Mucosa of stomach (tissue), 1 donor: ENCODE measurements at regions not wholly inside any gene's neighbourhood (a gene's known extent, or its start where the extent isn't known, plus 50 kb on each side); places are given as distances from the start of the nearest gene placed in this dataset.

Experiments
- H3K27me3 ChIP-seq: one replicate; pipeline ENCODE4 v1.7.0; 2013; ENCODE audit warnings: mild to moderate bottlenecking, low read length; ENCODE audit not compliant: control insufficient read depth, insufficient read depth
- H3K36me3 ChIP-seq: one replicate; pipeline ENCODE4 v1.7.0; 2013; ENCODE audit warnings: low read length; ENCODE audit not compliant: control insufficient read depth, insufficient read depth
- H3K4me1 ChIP-seq: one replicate; pipeline ENCODE4 v1.7.0; 2013; ENCODE audit warnings: mild to moderate bottlenecking, low read length; ENCODE audit not compliant: control insufficient read depth, insufficient read depth
- H3K4me3 ChIP-seq: one replicate; pipeline ENCODE4 v1.7.0; 2013; ENCODE audit warnings: low read length
- H3K9ac ChIP-seq: one replicate; pipeline ENCODE4 v1.7.0; 2013; ENCODE audit warnings: mild to moderate bottlenecking, low read length, moderate library complexity
- H3K9me3 ChIP-seq: one replicate; pipeline ENCODE4 v1.7.0; 2013; ENCODE audit warnings: mild to moderate bottlenecking, low read length, moderate library complexity; ENCODE audit not compliant: control insufficient read depth
- donor health status: Pancreatic carcinoma.

- Histone ChIP-seq H3K4me3 (no peak overlapping the region), H3K36me3 (no peaks in the 10 kb centered on the region), H3K9ac (no peak overlapping the region), H3K27me3 (no peaks in the 10 kb centered on the region), H3K4me1 (no peaks in the 10 kb centered on the region), H3K9me3 (no peaks in the 10 kb centered on the region)
Observed at GRCh38 chr6:148226284-148226683, 116.4 kb upstream of the SASH1 start.

DNA sequence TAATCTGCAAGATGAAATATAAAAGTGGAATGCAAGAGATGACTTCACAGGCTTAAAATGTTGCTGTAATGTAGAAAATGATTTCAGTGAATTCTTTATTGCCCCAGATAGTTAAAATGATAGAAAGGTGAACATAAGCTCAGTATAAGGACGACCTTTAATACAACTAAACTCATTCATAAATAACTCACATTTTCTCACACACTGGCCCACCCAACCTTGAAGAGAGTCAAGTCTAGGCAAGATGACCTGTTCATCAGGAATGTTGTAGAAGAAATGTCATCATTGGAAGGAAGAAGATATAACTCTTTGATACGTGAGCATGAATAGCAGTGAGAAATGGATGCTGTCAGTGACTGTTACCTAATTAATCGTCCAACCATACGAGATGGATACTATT is 111.1 kb upstream of the SASH1 start:
- Histone ChIP-seq H3K36me3 (no peaks in the 10 kb centered on the region), H3K27me3 (no peaks in the 10 kb centered on the region), H3K4me1 (no peaks in the 10 kb centered on the region), H3K9ac (no peak overlapping the region), H3K4me3 (no peak overlapping the region), H3K9me3 (no peaks in the 10 kb centered on the region)

DNA sequence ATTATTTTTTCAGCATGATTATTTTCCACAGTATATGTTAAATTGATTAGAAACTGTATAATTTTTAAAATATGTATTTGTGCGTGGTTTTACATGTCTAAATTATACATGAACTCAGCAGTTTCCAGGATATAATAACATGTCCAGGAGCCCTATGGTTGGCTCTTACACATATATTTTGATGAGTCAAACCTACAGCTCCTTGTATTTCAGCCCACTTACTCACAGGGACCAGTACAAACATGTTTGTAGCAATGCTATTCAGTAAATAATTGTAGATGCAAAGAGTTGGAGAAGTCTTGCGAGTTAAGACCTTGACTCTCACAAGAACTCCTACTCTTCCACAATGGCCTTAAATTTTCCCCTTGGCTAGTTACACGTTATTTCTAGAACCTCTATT is 107.2 kb upstream of the SASH1 start:
- no peaks in the 10 kb centered on the region for H3K9me3 ChIP-seq
- peaks cover 15% of the 10 kb centered on the region for H3K4me1 ChIP-seq
- no peaks in the 10 kb centered on the region for H3K36me3 ChIP-seq
- H3K27me3 ChIP-seq = no peaks in the 10 kb centered on the region
- no peak overlapping the region for H3K9ac ChIP-seq
- no peak overlapping the region for H3K4me3 ChIP-seq

GRCh38 chr6:148238713-148239112 is 103.9 kb upstream of the SASH1 start:
- Histone ChIP-seq H3K9ac (no peak overlapping the region), H3K36me3 (no peaks in the 10 kb centered on the region), H3K27me3 (no peaks in the 10 kb centered on the region), H3K9me3 (no peaks in the 10 kb centered on the region), H3K4me3 (no peak overlapping the region), H3K4me1 (peaks cover 18% of the 10 kb centered on the region)

GRCh38 chr6:148239215-148239614 is 103.4 kb upstream of the SASH1 start:
- Histone ChIP-seq H3K27me3 (no peaks in the 10 kb centered on the region), H3K9me3 (no peaks in the 10 kb centered on the region), H3K36me3 (no peaks in the 10 kb centered on the region), H3K4me1 (peaks cover 18% of the 10 kb centered on the region), H3K9ac (no peak overlapping the region), H3K4me3 (no peak overlapping the region)

DNA sequence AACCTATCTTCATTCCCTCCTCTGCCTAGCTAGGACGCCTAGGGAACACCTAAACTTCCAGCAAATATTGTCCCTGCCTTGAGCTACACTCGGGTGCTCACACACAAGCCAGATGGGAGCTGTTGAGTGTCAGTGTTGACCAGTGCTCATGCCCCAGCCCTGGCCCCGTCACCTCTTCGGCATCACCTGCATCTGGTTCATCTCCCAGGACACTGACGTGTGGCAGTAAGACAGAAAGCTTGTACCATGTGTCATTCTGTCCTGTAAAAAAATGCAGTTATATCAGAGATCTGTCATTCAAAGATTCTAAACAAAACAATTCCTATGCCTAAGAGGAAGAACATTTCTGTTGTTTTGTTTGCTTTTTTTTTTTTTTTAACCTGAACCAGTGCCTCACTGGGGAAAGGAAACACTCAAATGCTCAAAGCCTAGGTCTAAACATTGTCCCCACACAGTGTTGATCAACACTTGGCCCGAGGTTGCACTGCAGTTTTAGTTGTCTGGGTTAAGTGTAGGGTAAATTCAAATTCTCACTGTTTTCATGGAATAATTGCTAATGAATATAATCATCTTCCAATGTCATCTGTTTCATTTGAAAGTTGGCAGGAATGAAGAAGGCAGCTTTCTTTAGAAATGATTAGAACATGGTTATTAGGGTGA is 102.7 kb upstream of the SASH1 start:
- Histone ChIP-seq H3K27me3 (no peaks in the 10 kb centered on the region), H3K4me1 (peaks cover 18% of the 10 kb centered on the region), H3K9ac (no peak overlapping the region), H3K9me3 (no peaks in the 10 kb centered on the region), H3K4me3 (no peak overlapping the region), H3K36me3 (no peaks in the 10 kb centered on the region)

- Histone ChIP-seq H3K9ac (no peak overlapping the region), H3K4me3 (no peak overlapping the region), H3K36me3 (no peaks in the 10 kb centered on the region), H3K9me3 (no peaks in the 10 kb centered on the region), H3K4me1 (peaks cover 18% of the 10 kb centered on the region), H3K27me3 (no peaks in the 10 kb centered on the region)
Observed at GRCh38 chr6:148240461-148240840, 102.2 kb upstream of the SASH1 start.

- no peaks in the 10 kb centered on the region for H3K9me3 ChIP-seq
- H3K4me1 ChIP-seq = peaks cover 18% of the 10 kb centered on the region
- H3K27me3 ChIP-seq = no peaks in the 10 kb centered on the region
- no peak overlapping the region for H3K4me3 ChIP-seq
- H3K36me3 ChIP-seq = no peaks in the 10 kb centered on the region
- no peak overlapping the region for H3K9ac ChIP-seq
Observed at GRCh38 chr6:148240861-148241477, 101.7 kb upstream of the SASH1 start.

DNA sequence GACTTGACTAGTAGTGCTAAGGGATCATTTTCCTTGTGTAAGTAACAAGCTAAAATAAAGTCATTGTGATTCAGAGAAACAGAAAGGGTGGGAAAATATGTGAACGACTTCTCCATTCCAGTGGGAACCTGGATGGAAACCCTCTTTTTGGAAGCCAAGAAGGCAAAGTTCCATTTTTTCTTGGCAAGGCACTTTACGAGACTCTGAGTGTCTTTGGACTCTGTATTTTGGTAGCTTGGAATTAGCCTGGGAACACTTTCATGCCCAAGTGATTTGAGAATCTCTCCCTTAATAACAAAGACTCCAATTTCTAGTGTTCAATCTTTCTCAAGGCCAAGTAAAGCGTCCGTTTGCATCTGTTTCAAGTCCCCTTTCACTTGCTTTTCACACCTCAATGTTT is 100.5 kb upstream of the SASH1 start:
- H3K36me3 ChIP-seq = no peaks in the 10 kb centered on the region
- peaks cover 18% of the 10 kb centered on the region for H3K4me1 ChIP-seq
- H3K9ac ChIP-seq = no peak overlapping the region
- no peak overlapping the region for H3K4me3 ChIP-seq
- H3K27me3 ChIP-seq = no peaks in the 10 kb centered on the region
- H3K9me3 ChIP-seq = no peaks in the 10 kb centered on the region

- Histone ChIP-seq H3K9ac (no peak overlapping the region), H3K27me3 (no peaks in the 10 kb centered on the region), H3K4me1 (peaks cover 13% of the 10 kb centered on the region), H3K4me3 (no peak overlapping the region), H3K36me3 (no peaks in the 10 kb centered on the region), H3K9me3 (no peaks in the 10 kb centered on the region)
Observed at GRCh38 chr6:148244217-148244935, 98.3 kb upstream of the SASH1 start.

DNA sequence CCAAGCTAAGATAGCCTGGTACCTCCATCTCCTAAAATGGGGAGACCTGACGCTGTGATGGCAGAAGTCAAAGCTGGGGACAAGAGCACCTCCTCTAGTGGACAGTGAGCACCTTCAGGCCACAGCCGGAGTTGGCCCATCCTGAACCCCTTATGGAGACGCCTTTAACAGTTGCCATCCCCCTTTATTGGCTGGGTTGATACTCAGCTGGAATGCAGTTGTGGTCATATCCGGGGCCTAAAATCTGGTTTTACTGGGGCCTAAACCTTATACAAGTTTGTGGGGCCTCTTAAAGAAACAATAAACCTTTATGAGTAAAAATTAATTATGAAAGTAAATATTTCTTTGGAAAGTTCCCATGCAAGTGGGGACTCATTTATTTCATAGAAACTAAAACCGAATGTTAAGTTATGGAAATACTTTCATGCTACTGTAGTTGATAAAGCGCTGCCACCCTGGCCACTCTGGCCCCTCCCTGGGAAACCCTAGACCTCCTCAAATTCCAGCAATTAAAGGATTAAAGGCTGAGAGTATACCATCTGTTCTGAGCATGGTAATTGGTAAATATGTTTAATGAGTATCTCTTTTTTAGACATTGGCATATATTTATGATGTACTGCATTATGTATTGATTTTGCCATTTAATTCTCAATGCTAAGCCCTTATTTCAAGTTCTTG is 95.1 kb upstream of the SASH1 start:
- no peaks in the 10 kb centered on the region for H3K36me3 ChIP-seq
- H3K4me3 ChIP-seq = no peak overlapping the region
- H3K4me1 ChIP-seq = no peaks in the 10 kb centered on the region
- H3K9ac ChIP-seq = no peak overlapping the region
- H3K9me3 ChIP-seq = no peaks in the 10 kb centered on the region
- no peaks in the 10 kb centered on the region for H3K27me3 ChIP-seq

GRCh38 chr6:148249160-148249559 is 93.5 kb upstream of the SASH1 start:
- Histone ChIP-seq H3K9ac (no peak overlapping the region), H3K4me3 (no peak overlapping the region), H3K27me3 (no peaks in the 10 kb centered on the region), H3K36me3 (no peaks in the 10 kb centered on the region), H3K4me1 (no peaks in the 10 kb centered on the region), H3K9me3 (no peaks in the 10 kb centered on the region)
